ENCODE measurements at regions not wholly inside any gene's neighbourhood (a gene's known extent, or its start where the extent isn't known, plus 50 kb on each side); places are given as distances from the start of the nearest gene placed in this dataset.

DNA sequence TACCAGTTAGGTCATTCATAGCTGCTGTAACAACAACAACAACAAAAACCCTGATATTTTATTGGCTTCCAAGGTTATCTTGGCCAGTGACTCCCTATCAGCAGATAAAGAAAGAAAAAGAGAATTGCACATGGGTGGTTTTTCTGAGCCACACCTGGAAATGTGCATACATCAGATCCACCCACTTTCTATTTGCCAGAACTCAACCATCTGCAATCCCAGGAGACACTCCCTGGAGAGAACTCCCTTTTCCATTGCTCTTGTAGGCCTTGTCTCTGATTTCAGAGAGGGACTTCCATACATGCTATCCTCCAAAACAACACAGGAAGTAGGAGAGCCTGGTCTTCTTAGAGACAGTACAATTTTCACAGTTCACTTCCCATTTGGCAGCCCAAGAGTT lies 74.9 kb upstream of the ZC3H11B start (continued):
- TF ChIP-seq, protein P1, sequence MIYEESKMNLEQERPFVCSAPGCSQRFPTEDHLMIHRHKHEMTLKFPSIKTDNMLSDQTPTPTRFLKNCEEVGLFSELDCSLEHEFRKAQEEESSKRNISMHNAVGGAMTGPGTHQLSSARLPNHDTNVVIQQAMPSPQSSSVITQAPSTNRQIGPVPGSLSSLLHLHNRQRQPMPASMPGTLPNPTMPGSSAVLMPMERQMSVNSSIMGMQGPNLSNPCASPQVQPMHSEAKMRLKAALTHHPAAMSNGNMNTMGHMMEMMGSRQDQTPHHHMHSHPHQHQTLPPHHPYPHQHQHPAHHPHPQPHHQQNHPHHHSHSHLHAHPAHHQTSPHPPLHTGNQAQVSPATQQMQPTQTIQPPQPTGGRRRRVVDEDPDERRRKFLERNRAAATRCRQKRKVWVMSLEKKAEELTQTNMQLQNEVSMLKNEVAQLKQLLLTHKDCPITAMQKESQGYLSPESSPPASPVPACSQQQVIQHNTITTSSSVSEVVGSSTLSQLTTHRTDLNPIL (CRISPR knock-in tag; IDR thresholded peaks at IDR 0.05; ENCODE audit: low read depth), result no peak
- no peak for TF ChIP-seq TOX (CRISPR knock-in tag; IDR thresholded peaks at IDR 0.05; ENCODE audit: borderline replicate concordance)
- no peak for TF ChIP-seq RARB (CRISPR knock-in tag; IDR thresholded peaks at IDR 0.05)
- no peak for TF ChIP-seq ZNF8 (CRISPR knock-in tag; IDR thresholded peaks at IDR 0.05)
- TF ChIP-seq, protein P2, sequence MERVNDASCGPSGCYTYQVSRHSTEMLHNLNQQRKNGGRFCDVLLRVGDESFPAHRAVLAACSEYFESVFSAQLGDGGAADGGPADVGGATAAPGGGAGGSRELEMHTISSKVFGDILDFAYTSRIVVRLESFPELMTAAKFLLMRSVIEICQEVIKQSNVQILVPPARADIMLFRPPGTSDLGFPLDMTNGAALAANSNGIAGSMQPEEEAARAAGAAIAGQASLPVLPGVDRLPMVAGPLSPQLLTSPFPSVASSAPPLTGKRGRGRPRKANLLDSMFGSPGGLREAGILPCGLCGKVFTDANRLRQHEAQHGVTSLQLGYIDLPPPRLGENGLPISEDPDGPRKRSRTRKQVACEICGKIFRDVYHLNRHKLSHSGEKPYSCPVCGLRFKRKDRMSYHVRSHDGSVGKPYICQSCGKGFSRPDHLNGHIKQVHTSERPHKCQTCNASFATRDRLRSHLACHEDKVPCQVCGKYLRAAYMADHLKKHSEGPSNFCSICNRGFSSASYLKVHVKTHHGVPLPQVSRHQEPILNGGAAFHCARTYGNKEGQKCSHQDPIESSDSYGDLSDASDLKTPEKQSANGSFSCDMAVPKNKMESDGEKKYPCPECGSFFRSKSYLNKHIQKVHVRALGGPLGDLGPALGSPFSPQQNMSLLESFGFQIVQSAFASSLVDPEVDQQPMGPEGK (CRISPR knock-in tag; IDR thresholded peaks at IDR 0.05; ENCODE audit: borderline replicate concordance), result no peak
- TF ChIP-seq ZC3H10 (CRISPR knock-in tag; IDR thresholded peaks at IDR 0.05), result no peak

DNA sequence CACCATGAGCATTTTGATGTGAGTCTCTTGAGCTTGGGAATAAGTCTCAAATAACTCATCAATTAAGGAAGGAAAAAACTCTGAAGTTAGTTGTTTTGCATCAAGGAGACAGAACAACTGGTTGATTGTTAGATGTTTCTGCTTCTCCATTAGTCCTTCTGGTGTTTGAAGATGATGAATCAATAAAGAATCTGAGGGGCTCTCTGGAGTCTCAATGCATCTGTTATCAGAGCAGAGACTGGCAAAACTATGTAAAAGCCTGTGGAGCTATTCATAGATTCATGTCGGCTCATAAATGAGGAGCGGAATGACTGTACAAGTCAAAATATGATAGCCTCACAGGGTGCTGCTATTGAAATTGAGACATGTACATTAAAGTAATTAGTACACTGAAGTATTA lies 73.3 kb upstream of the ZC3H11B start:
- no peak for ATAC-seq
- TF ChIP-seq TCF4 (CRISPR knock-in tag; IDR thresholded peaks at IDR 0.05; ENCODE audit: borderline replicate concordance), result no peak
- no peak for TF ChIP-seq ZNF70 (CRISPR knock-in tag; IDR thresholded peaks at IDR 0.05)
- TF ChIP-seq PPARA (CRISPR knock-in tag; IDR thresholded peaks at IDR 0.05; ENCODE audit: borderline replicate concordance), result no peak
- no peak for TF ChIP-seq ESRRG (CRISPR knock-in tag; IDR thresholded peaks at IDR 0.05)
- no peak for TF ChIP-seq ISL1 (CRISPR knock-in tag; IDR thresholded peaks at IDR 0.05)
- no peak for TF ChIP-seq ARNTL (CRISPR knock-in tag; IDR thresholded peaks at IDR 0.05; ENCODE audit: borderline replicate concordance, low read depth)
- no peak for TF ChIP-seq ZFP30 (CRISPR knock-in tag; IDR thresholded peaks at IDR 0.05)
- TF ChIP-seq, protein P2 (CRISPR knock-in tag; IDR thresholded peaks at IDR 0.05; ENCODE audit: borderline replicate concordance), result no peak
- TF ChIP-seq TOX (CRISPR knock-in tag; IDR thresholded peaks at IDR 0.05; ENCODE audit: borderline replicate concordance), result no peak
- TF ChIP-seq ZNF565 (CRISPR knock-in tag; conservative IDR thresholded peaks at IDR 0.05; ENCODE audit: low read depth), result no peak
- TF ChIP-seq, protein P3, sequence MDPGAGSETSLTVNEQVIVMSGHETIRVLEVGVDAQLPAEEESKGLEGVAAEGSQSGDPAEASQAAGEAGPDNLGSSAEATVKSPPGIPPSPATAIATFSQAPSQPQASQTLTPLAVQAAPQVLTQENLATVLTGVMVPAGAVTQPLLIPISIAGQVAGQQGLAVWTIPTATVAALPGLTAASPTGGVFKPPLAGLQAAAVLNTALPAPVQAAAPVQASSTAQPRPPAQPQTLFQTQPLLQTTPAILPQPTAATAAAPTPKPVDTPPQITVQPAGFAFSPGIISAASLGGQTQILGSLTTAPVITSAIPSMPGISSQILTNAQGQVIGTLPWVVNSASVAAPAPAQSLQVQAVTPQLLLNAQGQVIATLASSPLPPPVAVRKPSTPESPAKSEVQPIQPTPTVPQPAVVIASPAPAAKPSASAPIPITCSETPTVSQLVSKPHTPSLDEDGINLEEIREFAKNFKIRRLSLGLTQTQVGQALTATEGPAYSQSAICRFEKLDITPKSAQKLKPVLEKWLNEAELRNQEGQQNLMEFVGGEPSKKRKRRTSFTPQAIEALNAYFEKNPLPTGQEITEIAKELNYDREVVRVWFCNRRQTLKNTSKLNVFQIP (CRISPR knock-in tag; IDR thresholded peaks at IDR 0.05; ENCODE audit: borderline replicate concordance, low read depth), result no peak
- no peak for TF ChIP-seq GLIS3 (CRISPR knock-in tag; IDR thresholded peaks at IDR 0.05)
- no peak for TF ChIP-seq SNAI2 (CRISPR knock-in tag; IDR thresholded peaks at IDR 0.05)
- no peak for TF ChIP-seq RARB (CRISPR knock-in tag; IDR thresholded peaks at IDR 0.05)
- TF ChIP-seq, protein P1 (CRISPR knock-in tag; IDR thresholded peaks at IDR 0.05; ENCODE audit: low read depth), result no peak

DNA sequence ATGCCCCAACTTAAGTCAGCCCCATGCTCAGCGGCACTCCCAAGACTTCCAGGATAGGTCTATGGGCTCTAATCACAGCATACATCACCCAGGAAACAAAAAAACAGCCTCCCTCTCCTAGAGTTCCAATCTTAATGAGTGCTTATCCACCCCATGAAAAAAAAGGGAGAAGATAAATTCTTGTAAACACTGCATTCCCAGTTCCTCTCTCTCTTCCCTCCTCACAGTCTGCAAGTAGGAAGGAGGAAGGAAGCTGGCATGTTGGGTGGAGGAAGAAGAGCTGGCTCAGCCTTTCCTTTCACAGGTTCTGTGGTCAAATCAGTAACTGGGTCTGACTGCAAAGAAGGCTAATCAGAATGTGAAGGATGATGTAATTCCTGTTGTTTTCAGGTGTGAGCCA lies 69.9 kb upstream of the ZC3H11B start:
- ATAC-seq, result no peak

DNA sequence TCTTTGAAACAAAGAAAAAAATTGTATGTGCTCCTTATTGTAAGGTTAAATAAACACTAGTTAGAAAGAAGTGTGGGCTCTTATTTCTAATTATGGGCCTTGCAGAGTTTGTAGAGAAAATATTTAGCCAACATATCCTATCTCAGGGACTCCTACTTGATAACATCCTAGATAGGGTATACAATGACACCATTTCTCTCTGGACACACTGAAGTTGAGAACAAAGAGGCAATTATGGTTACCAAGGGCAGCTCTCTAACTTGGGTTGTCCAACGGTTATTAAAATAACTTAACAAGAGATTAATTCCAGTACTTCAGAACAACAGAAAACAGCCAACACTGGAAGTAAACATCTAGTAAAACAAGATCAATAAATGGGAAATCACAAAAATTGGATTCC lies 69.0 kb upstream of the ZC3H11B start:
- no peak for ATAC-seq
- TF ChIP-seq, protein P2 (CRISPR knock-in tag; IDR thresholded peaks at IDR 0.05; ENCODE audit: borderline replicate concordance), result no peak
- TF ChIP-seq, protein P4, sequence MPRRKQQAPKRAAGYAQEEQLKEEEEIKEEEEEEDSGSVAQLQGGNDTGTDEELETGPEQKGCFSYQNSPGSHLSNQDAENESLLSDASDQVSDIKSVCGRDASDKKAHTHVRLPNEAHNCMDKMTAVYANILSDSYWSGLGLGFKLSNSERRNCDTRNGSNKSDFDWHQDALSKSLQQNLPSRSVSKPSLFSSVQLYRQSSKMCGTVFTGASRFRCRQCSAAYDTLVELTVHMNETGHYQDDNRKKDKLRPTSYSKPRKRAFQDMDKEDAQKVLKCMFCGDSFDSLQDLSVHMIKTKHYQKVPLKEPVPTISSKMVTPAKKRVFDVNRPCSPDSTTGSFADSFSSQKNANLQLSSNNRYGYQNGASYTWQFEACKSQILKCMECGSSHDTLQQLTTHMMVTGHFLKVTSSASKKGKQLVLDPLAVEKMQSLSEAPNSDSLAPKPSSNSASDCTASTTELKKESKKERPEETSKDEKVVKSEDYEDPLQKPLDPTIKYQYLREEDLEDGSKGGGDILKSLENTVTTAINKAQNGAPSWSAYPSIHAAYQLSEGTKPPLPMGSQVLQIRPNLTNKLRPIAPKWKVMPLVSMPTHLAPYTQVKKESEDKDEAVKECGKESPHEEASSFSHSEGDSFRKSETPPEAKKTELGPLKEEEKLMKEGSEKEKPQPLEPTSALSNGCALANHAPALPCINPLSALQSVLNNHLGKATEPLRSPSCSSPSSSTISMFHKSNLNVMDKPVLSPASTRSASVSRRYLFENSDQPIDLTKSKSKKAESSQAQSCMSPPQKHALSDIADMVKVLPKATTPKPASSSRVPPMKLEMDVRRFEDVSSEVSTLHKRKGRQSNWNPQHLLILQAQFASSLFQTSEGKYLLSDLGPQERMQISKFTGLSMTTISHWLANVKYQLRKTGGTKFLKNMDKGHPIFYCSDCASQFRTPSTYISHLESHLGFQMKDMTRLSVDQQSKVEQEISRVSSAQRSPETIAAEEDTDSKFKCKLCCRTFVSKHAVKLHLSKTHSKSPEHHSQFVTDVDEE (CRISPR knock-in tag; IDR thresholded peaks at IDR 0.05), result no peak
- TF ChIP-seq ZFP30 (CRISPR knock-in tag; IDR thresholded peaks at IDR 0.05), result no peak

More for the DNA sequence above, 69.9 kb upstream of the ZC3H11B start:
- TF ChIP-seq PPARA (CRISPR knock-in tag; IDR thresholded peaks at IDR 0.05; ENCODE audit: borderline replicate concordance) (no peak), GLIS3 (CRISPR knock-in tag; IDR thresholded peaks at IDR 0.05) (no peak), CSDC2 (CRISPR knock-in tag; IDR thresholded peaks at IDR 0.05) (no peak)

Data from SK-N-SH treated with all-trans-retinoic acid at 6 μM for 48 hours (cell line).